ENCODE measurements at regions not wholly inside any gene's neighbourhood (a gene's known extent, or its start where the extent isn't known, plus 50 kb on each side); places are given as distances from the start of the nearest gene placed in this dataset.

GRCh38 chr18:68299906-68300305 is 415.0 kb downstream of the TMX3 start:
- 76% methylated on average over 3 of the region's 3 CpGs for WGBS

GRCh38 chr18:68298330-68298729 is 416.6 kb downstream of the TMX3 start:
- 65% methylated on average over 4 of the region's 4 CpGs for WGBS
- Histone ChIP-seq H3K27ac (ENCODE audit: low read depth) (no peak overlapping the region), H3K4me3 (ENCODE audit: low read depth, low read length) (no peak overlapping the region), H3K4me1 (ENCODE audit: insufficient read depth) (no peaks in the 10 kb centered on the region), H3K36me3 (ENCODE audit: insufficient read depth) (no peaks in the 10 kb centered on the region)
- DNase-seq (ENCODE audit: extremely low spot score): no peak

More at GRCh38 chr18:68299906-68300305, 415.0 kb downstream of the TMX3 start:
- H3K27ac ChIP-seq (ENCODE audit: low read depth): no peak overlapping the region
- no peaks in the 10 kb centered on the region for H3K36me3 ChIP-seq (ENCODE audit: insufficient read depth)
- no peak overlapping the region for H3K4me3 ChIP-seq (ENCODE audit: low read depth, low read length)
- H3K4me1 ChIP-seq (ENCODE audit: insufficient read depth): no peaks in the 10 kb centered on the region
- no peak for DNase-seq (ENCODE audit: extremely low spot score)

GRCh38 chr18:68288408-68288807 is 426.5 kb downstream of the TMX3 start:
- WGBS: 73% methylated on average over 4 of the region's 4 CpGs
- H3K36me3 ChIP-seq (ENCODE audit: insufficient read depth): no peaks in the 10 kb centered on the region
- no peak overlapping the region for H3K27ac ChIP-seq (ENCODE audit: low read depth)
- no peak overlapping the region for H3K4me3 ChIP-seq (ENCODE audit: low read depth, low read length)
- no peak for DNase-seq (ENCODE audit: extremely low spot score)
- no peaks in the 10 kb centered on the region for H3K4me1 ChIP-seq (ENCODE audit: insufficient read depth)

GRCh38 chr18:68284236-68284780 is 430.6 kb downstream of the TMX3 start:
- WGBS: 76% methylated on average over 5 of the region's 5 CpGs
- no peak for DNase-seq (ENCODE audit: extremely low spot score)
- no peak overlapping the region for H3K4me3 ChIP-seq (ENCODE audit: low read depth, low read length)
- H3K36me3 ChIP-seq (ENCODE audit: insufficient read depth): no peaks in the 10 kb centered on the region
- no peaks in the 10 kb centered on the region for H3K4me1 ChIP-seq (ENCODE audit: insufficient read depth)
- H3K27ac ChIP-seq (ENCODE audit: low read depth): no peak overlapping the region

- no peak for DNase-seq (ENCODE audit: extremely low spot score)
- no peak overlapping the region for H3K4me3 ChIP-seq (ENCODE audit: low read depth, low read length)
- H3K27ac ChIP-seq (ENCODE audit: low read depth): no peak overlapping the region
- WGBS: 80% methylated on average over 3 of the region's 3 CpGs
- no peaks in the 10 kb centered on the region for H3K4me1 ChIP-seq (ENCODE audit: insufficient read depth)
- H3K36me3 ChIP-seq (ENCODE audit: insufficient read depth): no peaks in the 10 kb centered on the region
Measured at GRCh38 chr18:68283834-68284233, 431.1 kb downstream of the TMX3 start.

GRCh38 chr18:68282232-68282631 is 432.7 kb downstream of the TMX3 start:
- 77% methylated on average over 2 of the region's 2 CpGs for WGBS
- no peaks in the 10 kb centered on the region for H3K4me1 ChIP-seq (ENCODE audit: insufficient read depth)
- no peaks in the 10 kb centered on the region for H3K36me3 ChIP-seq (ENCODE audit: insufficient read depth)
- H3K27ac ChIP-seq (ENCODE audit: low read depth): no peak overlapping the region
- no peak overlapping the region for H3K4me3 ChIP-seq (ENCODE audit: low read depth, low read length)
- DNase-seq (ENCODE audit: extremely low spot score): no peak

GRCh38 chr18:68275616-68276015 is 439.3 kb downstream of the TMX3 start:
- 98% methylated on average over 1 of the region's 1 CpG for WGBS
- Histone ChIP-seq H3K4me1 (ENCODE audit: insufficient read depth) (no peaks in the 10 kb centered on the region), H3K36me3 (ENCODE audit: insufficient read depth) (no peaks in the 10 kb centered on the region), H3K4me3 (ENCODE audit: low read depth, low read length) (no peak overlapping the region), H3K27ac (ENCODE audit: low read depth) (no peak overlapping the region)
- no peak for DNase-seq (ENCODE audit: extremely low spot score)

- no peak overlapping the region for H3K27ac ChIP-seq (ENCODE audit: low read depth)
- no peak for DNase-seq (ENCODE audit: extremely low spot score)
- no peaks in the 10 kb centered on the region for H3K4me1 ChIP-seq (ENCODE audit: insufficient read depth)
- H3K36me3 ChIP-seq (ENCODE audit: insufficient read depth): no peaks in the 10 kb centered on the region
- WGBS: 85% methylated on average over 3 of the region's 3 CpGs
- no peak overlapping the region for H3K4me3 ChIP-seq (ENCODE audit: low read depth, low read length)
Measured at GRCh38 chr18:68270017-68270416, 444.9 kb downstream of the TMX3 start.

GRCh38 chr18:68267583-68267982 is 447.3 kb downstream of the TMX3 start:
- no peak for DNase-seq (ENCODE audit: extremely low spot score)
- Histone ChIP-seq H3K4me1 (ENCODE audit: insufficient read depth) (no peaks in the 10 kb centered on the region), H3K4me3 (ENCODE audit: low read depth, low read length) (no peak overlapping the region), H3K27ac (ENCODE audit: low read depth) (no peak overlapping the region), H3K36me3 (ENCODE audit: insufficient read depth) (no peaks in the 10 kb centered on the region)

- H3K27ac ChIP-seq (ENCODE audit: low read depth): no peak overlapping the region
- WGBS: 92% methylated on average over 5 of the region's 5 CpGs
- no peak overlapping the region for H3K4me3 ChIP-seq (ENCODE audit: low read depth, low read length)
- no peaks in the 10 kb centered on the region for H3K4me1 ChIP-seq (ENCODE audit: insufficient read depth)
- DNase-seq (ENCODE audit: extremely low spot score): no peak
- H3K36me3 ChIP-seq (ENCODE audit: insufficient read depth): no peaks in the 10 kb centered on the region
Measured at GRCh38 chr18:68263481-68263880, 451.4 kb downstream of the TMX3 start.

GRCh38 chr18:68262690-68263294 is 452.1 kb downstream of the TMX3 start:
- Histone ChIP-seq H3K36me3 (ENCODE audit: insufficient read depth) (no peaks in the 10 kb centered on the region), H3K27ac (ENCODE audit: low read depth) (no peak overlapping the region), H3K4me3 (ENCODE audit: low read depth, low read length) (no peak overlapping the region), H3K4me1 (ENCODE audit: insufficient read depth) (no peaks in the 10 kb centered on the region)
- no peak for DNase-seq (ENCODE audit: extremely low spot score)
- WGBS: 74% methylated on average over 2 of the region's 2 CpGs

GRCh38 chr18:68256418-68257067 is 458.4 kb downstream of the TMX3 start:
- H3K36me3 ChIP-seq (ENCODE audit: insufficient read depth): no peaks in the 10 kb centered on the region
- 81% methylated on average over 3 of the region's 3 CpGs for WGBS
- DNase-seq (ENCODE audit: extremely low spot score): no peak
- no peak overlapping the region for H3K27ac ChIP-seq (ENCODE audit: low read depth)
- H3K4me1 ChIP-seq (ENCODE audit: insufficient read depth): no peaks in the 10 kb centered on the region
- H3K4me3 ChIP-seq (ENCODE audit: low read depth, low read length): no peak overlapping the region

GRCh38 chr18:68244786-68245185 is 470.1 kb downstream of the TMX3 start:
- no peak for DNase-seq (ENCODE audit: extremely low spot score)
- no peak overlapping the region for H3K27ac ChIP-seq (ENCODE audit: low read depth)
- H3K4me1 ChIP-seq (ENCODE audit: insufficient read depth): no peaks in the 10 kb centered on the region
- no peak overlapping the region for H3K4me3 ChIP-seq (ENCODE audit: low read depth, low read length)
- 57% methylated on average over 2 of the region's 2 CpGs for WGBS
- H3K36me3 ChIP-seq (ENCODE audit: insufficient read depth): no peaks in the 10 kb centered on the region

- Histone ChIP-seq H3K36me3 (ENCODE audit: insufficient read depth) (no peaks in the 10 kb centered on the region), H3K4me1 (ENCODE audit: insufficient read depth) (no peaks in the 10 kb centered on the region), H3K4me3 (ENCODE audit: low read depth, low read length) (no peak overlapping the region), H3K27ac (ENCODE audit: low read depth) (no peak overlapping the region)
- DNase-seq (ENCODE audit: extremely low spot score): no peak
Measured at GRCh38 chr18:68241881-68242280, 473.0 kb downstream of the TMX3 start.

All from urinary bladder (tissue), 3 donors.